ENCODE measurements at regions not wholly inside any gene's neighbourhood (a gene's known extent, or its start where the extent isn't known, plus 50 kb on each side); places are given as distances from the start of the nearest gene placed in this dataset.

- no peak overlapping the region for H3K4me3 ChIP-seq (ENCODE audit: control insufficient read depth, low read depth, low read length)
- TF ChIP-seq, protein P1, sequence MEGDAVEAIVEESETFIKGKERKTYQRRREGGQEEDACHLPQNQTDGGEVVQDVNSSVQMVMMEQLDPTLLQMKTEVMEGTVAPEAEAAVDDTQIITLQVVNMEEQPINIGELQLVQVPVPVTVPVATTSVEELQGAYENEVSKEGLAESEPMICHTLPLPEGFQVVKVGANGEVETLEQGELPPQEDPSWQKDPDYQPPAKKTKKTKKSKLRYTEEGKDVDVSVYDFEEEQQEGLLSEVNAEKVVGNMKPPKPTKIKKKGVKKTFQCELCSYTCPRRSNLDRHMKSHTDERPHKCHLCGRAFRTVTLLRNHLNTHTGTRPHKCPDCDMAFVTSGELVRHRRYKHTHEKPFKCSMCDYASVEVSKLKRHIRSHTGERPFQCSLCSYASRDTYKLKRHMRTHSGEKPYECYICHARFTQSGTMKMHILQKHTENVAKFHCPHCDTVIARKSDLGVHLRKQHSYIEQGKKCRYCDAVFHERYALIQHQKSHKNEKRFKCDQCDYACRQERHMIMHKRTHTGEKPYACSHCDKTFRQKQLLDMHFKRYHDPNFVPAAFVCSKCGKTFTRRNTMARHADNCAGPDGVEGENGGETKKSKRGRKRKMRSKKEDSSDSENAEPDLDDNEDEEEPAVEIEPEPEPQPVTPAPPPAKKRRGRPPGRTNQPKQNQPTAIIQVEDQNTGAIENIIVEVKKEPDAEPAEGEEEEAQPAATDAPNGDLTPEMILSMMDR (IDR thresholded peaks at IDR 0.05; ENCODE audit: control insufficient read depth, insufficient read depth, low read depth, low read length, missing control alignments) = no peak
- DNase-seq (ENCODE audit: low read depth) = no peak
Measured at GRCh38 chr9:20280330-20280729, 342.0 kb downstream of the MLLT3 start.

DNA sequence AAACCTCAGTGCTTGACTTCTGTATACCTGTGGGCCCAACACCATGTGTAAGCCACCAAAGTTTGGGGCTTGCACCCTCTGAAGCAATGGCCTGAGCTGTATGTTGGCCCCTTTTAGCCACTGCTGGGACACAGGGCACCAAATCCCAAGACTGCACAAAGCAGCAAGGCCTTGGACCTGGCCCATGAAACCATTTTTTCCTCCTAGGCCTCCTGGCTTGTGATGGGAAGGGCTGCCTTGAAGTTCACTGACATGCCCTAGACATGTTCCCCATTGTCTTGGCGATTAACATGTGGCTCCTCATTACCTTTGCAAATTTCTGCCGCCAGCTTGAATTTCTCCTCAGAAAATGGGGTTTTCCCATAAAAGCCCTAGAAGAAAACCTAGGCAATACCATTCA is 345.5 kb downstream of the MLLT3 start:
- TF ChIP-seq, protein P1 (IDR thresholded peaks at IDR 0.05; ENCODE audit: control insufficient read depth, insufficient read depth, low read depth, low read length, missing control alignments) = no peak
- no peak for DNase-seq (ENCODE audit: low read depth)

GRCh38 chr9:20271723-20272122 is 350.6 kb downstream of the MLLT3 start:
- DNase-seq (ENCODE audit: low read depth) = no peak
- H3K4me3 ChIP-seq (ENCODE audit: control insufficient read depth, low read depth, low read length) = no peak overlapping the region
- TF ChIP-seq, protein P1 (IDR thresholded peaks at IDR 0.05; ENCODE audit: control insufficient read depth, insufficient read depth, low read depth, low read length, missing control alignments) = no peak

More for the DNA sequence above, 345.5 kb downstream of the MLLT3 start:
- no peak overlapping the region for H3K4me3 ChIP-seq (ENCODE audit: control insufficient read depth, low read depth, low read length)

- DNase-seq (ENCODE audit: low read depth) = no peak
- H3K4me3 ChIP-seq (ENCODE audit: control insufficient read depth, low read depth, low read length) = no peak overlapping the region
- TF ChIP-seq, protein P1 (IDR thresholded peaks at IDR 0.05; ENCODE audit: control insufficient read depth, insufficient read depth, low read depth, low read length, missing control alignments) = no peak
Measured at GRCh38 chr9:20271096-20271495, 351.2 kb downstream of the MLLT3 start.

GRCh38 chr9:20270161-20270560 is 352.1 kb downstream of the MLLT3 start:
- no peak for DNase-seq (ENCODE audit: low read depth)
- TF ChIP-seq, protein P1 (IDR thresholded peaks at IDR 0.05; ENCODE audit: control insufficient read depth, insufficient read depth, low read depth, low read length, missing control alignments) = no peak
- H3K4me3 ChIP-seq (ENCODE audit: control insufficient read depth, low read depth, low read length) = no peak overlapping the region

DNA sequence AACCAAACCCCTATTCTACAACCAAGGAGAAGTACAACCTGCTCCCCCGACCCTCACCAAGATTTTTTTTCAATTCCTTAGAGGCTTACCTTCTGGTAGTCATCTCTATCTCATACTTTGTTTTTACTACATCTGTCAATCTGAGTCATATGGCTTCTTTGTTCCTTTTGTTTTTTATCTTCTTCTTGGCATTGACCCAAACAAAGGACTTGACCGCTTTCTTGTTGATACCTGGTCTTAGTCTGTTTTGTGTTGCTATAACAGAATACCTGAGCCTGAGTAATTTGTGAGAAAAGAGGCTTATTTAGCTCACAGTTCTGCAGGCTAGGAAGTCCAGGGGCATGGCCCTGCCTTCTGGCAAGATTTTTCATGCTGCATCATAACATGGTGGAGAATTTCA is 352.7 kb downstream of the MLLT3 start:
- TF ChIP-seq, protein P1 (IDR thresholded peaks at IDR 0.05; ENCODE audit: control insufficient read depth, insufficient read depth, low read depth, low read length, missing control alignments) = no peak
- no peak overlapping the region for H3K4me3 ChIP-seq (ENCODE audit: control insufficient read depth, low read depth, low read length)

DNA sequence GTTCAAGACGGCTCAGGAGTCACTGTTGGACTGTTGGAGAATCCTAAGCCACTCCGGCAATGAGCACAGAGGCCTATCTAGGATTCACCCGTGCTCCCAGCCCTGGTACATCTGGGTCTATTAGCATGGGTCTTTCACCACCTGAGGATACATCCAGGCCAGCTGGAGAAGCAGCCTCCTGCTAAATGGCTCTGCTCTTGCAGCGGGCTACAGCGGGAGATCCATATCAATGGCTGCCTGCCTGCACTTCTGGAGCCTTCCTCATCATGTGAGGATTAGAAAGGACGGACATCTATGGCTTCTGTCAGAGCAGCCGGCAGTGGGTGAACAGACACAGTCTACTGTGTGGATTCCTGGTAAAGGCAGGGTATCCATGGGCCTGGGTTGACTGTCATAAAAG is 357.4 kb downstream of the MLLT3 start:
- TF ChIP-seq, protein P1 (IDR thresholded peaks at IDR 0.05; ENCODE audit: control insufficient read depth, insufficient read depth, low read depth, low read length, missing control alignments) = no peak
- DNase-seq (ENCODE audit: low read depth) = no peak
- no peak overlapping the region for H3K4me3 ChIP-seq (ENCODE audit: control insufficient read depth, low read depth, low read length)

More for the DNA sequence above, 352.7 kb downstream of the MLLT3 start:
- DNase-seq (ENCODE audit: low read depth) = no peak

Data from AG09309 (cell line).